DMS79 treated with DMSO at 0.1 percent for 48 hours (cell line): ENCODE measurements at regions not wholly inside any gene's neighbourhood (a gene's known extent, or its start where the extent isn't known, plus 50 kb on each side); places are given as distances from the start of the nearest gene placed in this dataset.
A peak's percentile ranks its signal among the peaks of the same experiment; 100 is the strongest.
"Not testable (repeated sequence)": the region's sequence is repeated elsewhere in the genome, so short reads cannot be mapped to it uniquely, and the experiment has no call there.

Experiments used
- DNase-seq: peaks from one replicate; lab custom pipeline; 2025; lab: John Stamatoyannopoulos, UW

- not testable (repeated sequence) for DNase-seq
Measured at GRCh38 chr18:65162086-65162485, 588.7 kb upstream of the CDH7 start.

GRCh38 chr18:65146482-65147021, 604.3 kb upstream of the CDH7 start:
- DNase-seq, result no peak

GRCh38 chr18:65145312-65145711, 605.5 kb upstream of the CDH7 start:
- no peak for DNase-seq

GRCh38 chr18:65133610-65134009, 617.2 kb upstream of the CDH7 start:
- no peak for DNase-seq

- DNase-seq, result no peak
Measured at GRCh38 chr18:65124633-65125032, 626.2 kb upstream of the CDH7 start.

GRCh38 chr18:65103864-65104263, 646.9 kb upstream of the CDH7 start:
- no peak for DNase-seq

GRCh38 chr18:65093346-65093745, 657.5 kb upstream of the CDH7 start:
- DNase-seq, result no peak

- no peak for DNase-seq
Measured at GRCh38 chr18:65091744-65092329, 659.0 kb upstream of the CDH7 start.

- DNase-seq, result no peak
Measured at GRCh38 chr18:65082907-65083306, 667.9 kb upstream of the CDH7 start.

- no peak for DNase-seq
Measured at GRCh38 chr18:65081786-65082185, 669.0 kb upstream of the CDH7 start.

- no peak for DNase-seq
Measured at GRCh38 chr18:65073060-65073550, 677.7 kb upstream of the CDH7 start.

GRCh38 chr18:65057439-65058083, 693.3 kb upstream of the CDH7 start:
- no peak for DNase-seq

- DNase-seq, result no peak
Measured at GRCh38 chr18:65056575-65056974, 694.2 kb upstream of the CDH7 start.

GRCh38 chr18:65049586-65049985, 701.2 kb upstream of the CDH7 start:
- no peak for DNase-seq

- no peak for DNase-seq
Measured at GRCh38 chr18:65039578-65039977, 711.2 kb upstream of the CDH7 start.

- no peak for DNase-seq
Measured at GRCh38 chr18:65035701-65036100, 715.1 kb upstream of the CDH7 start.

- no peak for DNase-seq
Measured at GRCh38 chr18:65025756-65026155, 725.1 kb upstream of the CDH7 start.

GRCh38 chr18:65021021-65021420, 729.8 kb upstream of the CDH7 start:
- DNase-seq, result no peak

GRCh38 chr18:65018184-65018583, 732.6 kb upstream of the CDH7 start:
- DNase-seq, result no peak

GRCh38 chr18:65017372-65017760, 733.4 kb upstream of the CDH7 start:
- DNase-seq, result no peak

- DNase-seq, result no peak
Measured at GRCh38 chr18:65016631-65017371, 734.0 kb upstream of the CDH7 start.

GRCh38 chr18:64994370-64994769, 756.4 kb upstream of the CDH7 start:
- no peak for DNase-seq

GRCh38 chr18:64993695-64994094, 757.1 kb upstream of the CDH7 start:
- peak; percentile 49 for DNase-seq
